Osteocyte (in vitro differentiated cells): ENCODE measurements at regions not wholly inside any gene's neighbourhood (a gene's known extent, or its start where the extent isn't known, plus 50 kb on each side); places are given as distances from the start of the nearest gene placed in this dataset.

ENCODE experiments used
- DNase-seq: peaks from one replicate; pipeline ENCODE4 v3.0.0; 2021; ENCODE audit warnings: mixed read lengths; ENCODE audit not compliant: unreplicated experiment; ENCODE audit errors: extremely low spot score
- H3K27ac Mint-ChIP-seq: one replicate; pipeline ENCODE4 v1.8.0; 2021; ENCODE audit warnings: mild to moderate bottlenecking, mixed read lengths; ENCODE audit not compliant: unreplicated experiment
- H3K27me3 Mint-ChIP-seq: one replicate; pipeline ENCODE4 v1.8.0; 2021; ENCODE audit warnings: mixed read lengths; ENCODE audit not compliant: unreplicated experiment
- H3K36me3 Mint-ChIP-seq: one replicate; pipeline ENCODE4 v1.8.0; 2021; ENCODE audit warnings: mixed read lengths; ENCODE audit not compliant: unreplicated experiment
- H3K4me1 Mint-ChIP-seq: one replicate; pipeline ENCODE4 v1.8.0; 2021; ENCODE audit warnings: mixed read lengths; ENCODE audit not compliant: unreplicated experiment
- H3K4me3 Mint-ChIP-seq: one replicate; pipeline ENCODE4 v1.8.0; 2021; ENCODE audit warnings: mild to moderate bottlenecking, moderate library complexity, mixed read lengths; ENCODE audit not compliant: unreplicated experiment
- H3K9me3 Mint-ChIP-seq: one replicate; pipeline ENCODE4 v1.8.0; 2021; ENCODE audit warnings: mixed read lengths; ENCODE audit not compliant: unreplicated experiment
- CTCF ChIP-seq: fragments of 200-600 bp; sonication (generic); IDR thresholded peaks from 2 replicates; pipeline ENCODE4 v1.5.0; 2021; ENCODE audit warnings: antibody characterized with exemption, mild to moderate bottlenecking, moderate library complexity

DNA sequence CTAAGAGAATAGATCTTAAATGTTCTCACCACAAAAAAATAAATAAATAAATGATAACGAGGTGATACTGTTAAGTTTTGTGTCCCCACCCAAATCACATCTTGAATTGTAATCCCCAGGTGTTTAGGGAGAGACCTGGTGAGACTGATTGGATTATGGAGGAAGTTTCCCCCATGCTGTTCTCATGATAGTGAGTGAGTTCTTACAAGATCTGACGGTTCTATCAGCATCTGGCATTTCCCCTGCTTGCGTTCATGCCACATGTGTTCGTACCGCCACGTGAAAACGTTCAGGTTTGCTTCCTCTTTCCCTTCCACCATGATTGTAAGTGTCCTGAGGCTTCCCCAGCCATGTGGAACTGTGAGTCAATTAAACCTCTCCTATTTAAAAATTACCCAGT, 1514.8 kb upstream of the TENM4 start:
- Mint-ChIP-seq H3K27me3 (no peaks in the 10 kb centered on the region), H3K9me3 (peaks cover 5% of the 10 kb centered on the region), H3K36me3 (no peaks in the 10 kb centered on the region), H3K27ac (no peak overlapping the region), H3K4me1 (no peaks in the 10 kb centered on the region), H3K4me3 (no peak overlapping the region)
- no peak for TF ChIP-seq CTCF
- DNase-seq: no peak

GRCh38 chr11:80948781-80949180, 1508.0 kb upstream of the TENM4 start:
- no peak overlapping the region for H3K27ac Mint-ChIP-seq
- no peaks in the 10 kb centered on the region for H3K27me3 Mint-ChIP-seq
- no peak for TF ChIP-seq CTCF
- DNase-seq: no peak
- H3K4me3 Mint-ChIP-seq: no peak overlapping the region
- no peaks in the 10 kb centered on the region for H3K36me3 Mint-ChIP-seq
- no peaks in the 10 kb centered on the region for H3K4me1 Mint-ChIP-seq
- peaks cover 11% of the 10 kb centered on the region for H3K9me3 Mint-ChIP-seq

- Mint-ChIP-seq H3K4me1 (no peaks in the 10 kb centered on the region), H3K4me3 (no peak overlapping the region)
Measured at GRCh38 chr11:80944758-80945157, 1503.9 kb upstream of the TENM4 start.

GRCh38 chr11:80943226-80943625, 1502.4 kb upstream of the TENM4 start:
- H3K4me1 Mint-ChIP-seq: no peaks in the 10 kb centered on the region
- no peak overlapping the region for H3K4me3 Mint-ChIP-seq
- no peaks in the 10 kb centered on the region for H3K27me3 Mint-ChIP-seq
- H3K9me3 Mint-ChIP-seq: no peaks in the 10 kb centered on the region
- no peak overlapping the region for H3K27ac Mint-ChIP-seq
- no peak for DNase-seq
- no peaks in the 10 kb centered on the region for H3K36me3 Mint-ChIP-seq
- TF ChIP-seq CTCF: no peak

More at GRCh38 chr11:80944758-80945157, 1503.9 kb upstream of the TENM4 start:
- DNase-seq: no peak
- no peak for TF ChIP-seq CTCF
- Mint-ChIP-seq H3K27ac (no peak overlapping the region), H3K36me3 (no peaks in the 10 kb centered on the region), H3K27me3 (no peaks in the 10 kb centered on the region), H3K9me3 (no peaks in the 10 kb centered on the region)

DNA sequence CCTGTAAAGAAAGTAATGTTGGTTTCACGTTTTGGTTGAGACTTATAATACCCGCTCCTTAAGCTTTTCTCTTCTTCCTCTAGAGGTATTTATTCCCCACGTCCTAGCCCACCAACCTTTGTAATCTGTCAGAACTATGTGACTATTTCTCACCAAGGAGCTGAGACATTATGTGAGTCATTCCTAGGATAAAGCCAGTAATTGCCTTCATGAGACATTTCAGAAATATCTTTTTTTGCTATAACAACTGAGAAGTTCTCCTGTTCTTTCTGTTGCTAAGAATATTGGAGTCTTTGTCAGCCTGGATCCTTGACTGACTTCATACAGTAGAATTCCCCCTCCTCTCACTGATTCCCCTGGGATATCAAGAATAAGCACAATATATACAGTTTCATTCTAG, 1497.0 kb upstream of the TENM4 start:
- H3K4me1 Mint-ChIP-seq: no peaks in the 10 kb centered on the region
- no peak overlapping the region for H3K27ac Mint-ChIP-seq
- no peak for DNase-seq
- H3K4me3 Mint-ChIP-seq: no peak overlapping the region
- H3K9me3 Mint-ChIP-seq: no peaks in the 10 kb centered on the region
- no peak for TF ChIP-seq CTCF
- no peaks in the 10 kb centered on the region for H3K36me3 Mint-ChIP-seq
- H3K27me3 Mint-ChIP-seq: no peaks in the 10 kb centered on the region
